Esophagus squamous epithelium (tissue), 4 donors: ENCODE measurements at regions not wholly inside any gene's neighbourhood (a gene's known extent, or its start where the extent isn't known, plus 50 kb on each side); places are given as distances from the start of the nearest gene placed in this dataset.

Source experiments
- POLR2A ChIP-seq, 4 donors: fragments of 450-650 bp; IDR thresholded peaks; one replicate each; pipeline ENCODE4 v1.6.1; 2017; ENCODE audit warnings: antibody characterized with exemption in 4 of 4, mild to moderate bottlenecking in 4 of 4, moderate library complexity in 3 of 4
- TF ChIP-seq, protein P1 (sequence below), 6 experiments: fragments of 450-650 bp in 4 of 6; fragments of 200-600 bp in 2 of 6; sonication (generic) in 2 of 6; IDR thresholded peaks; one replicate each; pipeline ENCODE4 v1.5.1; 2016 to 2019; ENCODE audit warnings: antibody characterized with exemption in 6 of 6, mild to moderate bottlenecking in 4 of 6, moderate library complexity in 4 of 6

DNA sequence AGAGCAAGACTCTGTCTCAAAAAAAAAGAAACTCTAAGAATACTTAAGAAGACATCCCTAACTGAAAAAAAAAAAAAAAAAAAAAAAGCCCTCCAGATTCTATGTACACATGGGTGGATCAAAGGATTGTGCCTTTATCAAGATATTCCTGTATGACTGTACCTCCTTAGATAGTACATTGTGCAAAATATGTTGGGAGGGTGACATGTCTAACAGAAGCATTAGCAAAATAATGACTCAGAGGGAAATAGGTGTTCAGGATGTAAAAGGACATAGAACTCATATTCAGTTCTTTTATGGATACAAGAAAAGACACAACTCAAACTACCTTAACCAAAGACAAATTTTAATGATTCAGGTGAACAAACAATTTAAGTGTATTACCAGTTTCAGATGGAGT, 269.8 kb upstream of the KAZN start:
- TF ChIP-seq, protein P1, sequence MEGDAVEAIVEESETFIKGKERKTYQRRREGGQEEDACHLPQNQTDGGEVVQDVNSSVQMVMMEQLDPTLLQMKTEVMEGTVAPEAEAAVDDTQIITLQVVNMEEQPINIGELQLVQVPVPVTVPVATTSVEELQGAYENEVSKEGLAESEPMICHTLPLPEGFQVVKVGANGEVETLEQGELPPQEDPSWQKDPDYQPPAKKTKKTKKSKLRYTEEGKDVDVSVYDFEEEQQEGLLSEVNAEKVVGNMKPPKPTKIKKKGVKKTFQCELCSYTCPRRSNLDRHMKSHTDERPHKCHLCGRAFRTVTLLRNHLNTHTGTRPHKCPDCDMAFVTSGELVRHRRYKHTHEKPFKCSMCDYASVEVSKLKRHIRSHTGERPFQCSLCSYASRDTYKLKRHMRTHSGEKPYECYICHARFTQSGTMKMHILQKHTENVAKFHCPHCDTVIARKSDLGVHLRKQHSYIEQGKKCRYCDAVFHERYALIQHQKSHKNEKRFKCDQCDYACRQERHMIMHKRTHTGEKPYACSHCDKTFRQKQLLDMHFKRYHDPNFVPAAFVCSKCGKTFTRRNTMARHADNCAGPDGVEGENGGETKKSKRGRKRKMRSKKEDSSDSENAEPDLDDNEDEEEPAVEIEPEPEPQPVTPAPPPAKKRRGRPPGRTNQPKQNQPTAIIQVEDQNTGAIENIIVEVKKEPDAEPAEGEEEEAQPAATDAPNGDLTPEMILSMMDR (IDR thresholded peaks at IDR 0.05), result no peak
- TF ChIP-seq POLR2A (IDR thresholded peaks at IDR 0.05), result no peak
